ENCODE measurements at regions not wholly inside any gene's neighbourhood (a gene's known extent, or its start where the extent isn't known, plus 50 kb on each side); places are given as distances from the start of the nearest gene placed in this dataset.

GRCh38 chr18:68543344-68543743 lies 171.6 kb downstream of the TMX3 start:
- 93% methylated on average over 2 of the region's 2 CpGs for WGBS
- no peaks in the 10 kb centered on the region for H3K27me3 ChIP-seq (ENCODE audit: control insufficient read depth in 2 of 2, insufficient read depth in 1 of 2, low read length in 1 of 2)
- no peaks in the 10 kb centered on the region for H3K4me1 ChIP-seq (ENCODE audit: control insufficient read depth in 2 of 2, insufficient read depth in 2 of 2, low read length in 2 of 2)
- DNase-seq (ENCODE audit: low read depth in 6 of 9, low spot score in 9 of 9), result no peak
- H3K27ac ChIP-seq (ENCODE audit: low read depth in 1 of 2, low read length in 1 of 2), result no peak overlapping the region
- no peak overlapping the region for H3K4me3 ChIP-seq (ENCODE audit: low read length in 2 of 2)
- no peaks in the 10 kb centered on the region for H3K36me3 ChIP-seq (ENCODE audit: control insufficient read depth in 2 of 2, insufficient read depth in 2 of 2, low read length in 1 of 2)
- peaks cover 0 to 4% of the 10 kb centered on the region in 2 donors for H3K9me3 ChIP-seq (ENCODE audit: control insufficient read depth in 2 of 2, insufficient read depth in 1 of 2, low read length in 1 of 2)

GRCh38 chr18:68542846-68543245 lies 172.1 kb downstream of the TMX3 start:
- peaks cover 0 to 4% of the 10 kb centered on the region in 2 donors for H3K9me3 ChIP-seq (ENCODE audit: control insufficient read depth in 2 of 2, insufficient read depth in 1 of 2, low read length in 1 of 2)
- H3K4me1 ChIP-seq (ENCODE audit: control insufficient read depth in 2 of 2, insufficient read depth in 2 of 2, low read length in 2 of 2), result no peaks in the 10 kb centered on the region
- no peak overlapping the region for H3K4me3 ChIP-seq (ENCODE audit: low read length in 2 of 2)
- DNase-seq (ENCODE audit: low read depth in 6 of 9, low spot score in 9 of 9), result no peak
- 82% methylated on average over 1 of the region's 1 CpG for WGBS
- no peaks in the 10 kb centered on the region for H3K27me3 ChIP-seq (ENCODE audit: control insufficient read depth in 2 of 2, insufficient read depth in 1 of 2, low read length in 1 of 2)
- H3K36me3 ChIP-seq (ENCODE audit: control insufficient read depth in 2 of 2, insufficient read depth in 2 of 2, low read length in 1 of 2), result no peaks in the 10 kb centered on the region
- H3K27ac ChIP-seq (ENCODE audit: low read depth in 1 of 2, low read length in 1 of 2), result no peak overlapping the region

GRCh38 chr18:68533641-68534040 lies 181.3 kb downstream of the TMX3 start:
- Histone ChIP-seq H3K36me3 (ENCODE audit: control insufficient read depth in 2 of 2, insufficient read depth in 2 of 2, low read length in 1 of 2) (no peaks in the 10 kb centered on the region), H3K4me3 (ENCODE audit: low read length in 2 of 2) (no peak overlapping the region), H3K27me3 (ENCODE audit: control insufficient read depth in 2 of 2, insufficient read depth in 1 of 2, low read length in 1 of 2) (no peaks in the 10 kb centered on the region), H3K27ac (ENCODE audit: low read depth in 1 of 2, low read length in 1 of 2) (no peak overlapping the region), H3K4me1 (ENCODE audit: control insufficient read depth in 2 of 2, insufficient read depth in 2 of 2, low read length in 2 of 2) (no peaks in the 10 kb centered on the region), H3K9me3 (ENCODE audit: control insufficient read depth in 2 of 2, insufficient read depth in 1 of 2, low read length in 1 of 2) (no peaks in the 10 kb centered on the region)
- DNase-seq (ENCODE audit: low read depth in 6 of 9, low spot score in 9 of 9), result no peak
- 59% methylated on average over 2 of the region's 2 CpGs for WGBS

- no peak overlapping the region for H3K27ac ChIP-seq (ENCODE audit: low read depth in 1 of 2, low read length in 1 of 2)
- H3K4me1 ChIP-seq (ENCODE audit: control insufficient read depth in 2 of 2, insufficient read depth in 2 of 2, low read length in 2 of 2), result no peaks in the 10 kb centered on the region
- no peak for DNase-seq (ENCODE audit: low read depth in 6 of 9, low spot score in 9 of 9)
- no peaks in the 10 kb centered on the region for H3K36me3 ChIP-seq (ENCODE audit: control insufficient read depth in 2 of 2, insufficient read depth in 2 of 2, low read length in 1 of 2)
- H3K4me3 ChIP-seq (ENCODE audit: low read length in 2 of 2), result no peak overlapping the region
- H3K9me3 ChIP-seq (ENCODE audit: control insufficient read depth in 2 of 2, insufficient read depth in 1 of 2, low read length in 1 of 2), result no peaks in the 10 kb centered on the region
- H3K27me3 ChIP-seq (ENCODE audit: control insufficient read depth in 2 of 2, insufficient read depth in 1 of 2, low read length in 1 of 2), result no peaks in the 10 kb centered on the region
- WGBS, result 67% methylated on average over 3 of the region's 3 CpGs
Measured at GRCh38 chr18:68532328-68532885, 182.5 kb downstream of the TMX3 start.

- Histone ChIP-seq H3K27me3 (ENCODE audit: control insufficient read depth in 2 of 2, insufficient read depth in 1 of 2, low read length in 1 of 2) (no peaks in the 10 kb centered on the region), H3K4me3 (ENCODE audit: low read length in 2 of 2) (no peak overlapping the region), H3K36me3 (ENCODE audit: control insufficient read depth in 2 of 2, insufficient read depth in 2 of 2, low read length in 1 of 2) (no peaks in the 10 kb centered on the region), H3K4me1 (ENCODE audit: control insufficient read depth in 2 of 2, insufficient read depth in 2 of 2, low read length in 2 of 2) (no peaks in the 10 kb centered on the region), H3K27ac (ENCODE audit: low read depth in 1 of 2, low read length in 1 of 2) (no peak overlapping the region), H3K9me3 (ENCODE audit: control insufficient read depth in 2 of 2, insufficient read depth in 1 of 2, low read length in 1 of 2) (no peaks in the 10 kb centered on the region)
- DNase-seq (ENCODE audit: low read depth in 6 of 9, low spot score in 9 of 9), result no peak
- WGBS, result 78% methylated on average over 2 of the region's 2 CpGs
Measured at GRCh38 chr18:68525091-68525490, 189.8 kb downstream of the TMX3 start.

GRCh38 chr18:68520406-68521075 lies 194.4 kb downstream of the TMX3 start:
- Histone ChIP-seq H3K4me1 (ENCODE audit: control insufficient read depth in 2 of 2, insufficient read depth in 2 of 2, low read length in 2 of 2) (no peaks in the 10 kb centered on the region), H3K27ac (ENCODE audit: low read depth in 1 of 2, low read length in 1 of 2) (no peak overlapping the region), H3K27me3 (ENCODE audit: control insufficient read depth in 2 of 2, insufficient read depth in 1 of 2, low read length in 1 of 2) (no peaks in the 10 kb centered on the region), H3K36me3 (ENCODE audit: control insufficient read depth in 2 of 2, insufficient read depth in 2 of 2, low read length in 1 of 2) (no peaks in the 10 kb centered on the region), H3K9me3 (ENCODE audit: control insufficient read depth in 2 of 2, insufficient read depth in 1 of 2, low read length in 1 of 2) (no peaks in the 10 kb centered on the region), H3K4me3 (ENCODE audit: low read length in 2 of 2) (no peak overlapping the region)
- 83% methylated on average over 6 of the region's 6 CpGs for WGBS
- DNase-seq (ENCODE audit: low read depth in 6 of 9, low spot score in 9 of 9), result no peak

- no peak for DNase-seq (ENCODE audit: low read depth in 6 of 9, low spot score in 9 of 9)
- WGBS, result 86% methylated on average over 3 of the region's 3 CpGs
- H3K4me3 ChIP-seq (ENCODE audit: low read length in 2 of 2), result no peak overlapping the region
- no peaks in the 10 kb centered on the region for H3K9me3 ChIP-seq (ENCODE audit: control insufficient read depth in 2 of 2, insufficient read depth in 1 of 2, low read length in 1 of 2)
- H3K36me3 ChIP-seq (ENCODE audit: control insufficient read depth in 2 of 2, insufficient read depth in 2 of 2, low read length in 1 of 2), result no peaks in the 10 kb centered on the region
- H3K27ac ChIP-seq (ENCODE audit: low read depth in 1 of 2, low read length in 1 of 2), result no peak overlapping the region
- H3K27me3 ChIP-seq (ENCODE audit: control insufficient read depth in 2 of 2, insufficient read depth in 1 of 2, low read length in 1 of 2), result no peaks in the 10 kb centered on the region
- no peaks in the 10 kb centered on the region for H3K4me1 ChIP-seq (ENCODE audit: control insufficient read depth in 2 of 2, insufficient read depth in 2 of 2, low read length in 2 of 2)
Measured at GRCh38 chr18:68519336-68519735, 195.6 kb downstream of the TMX3 start.

GRCh38 chr18:68509902-68510301 lies 205.0 kb downstream of the TMX3 start:
- Histone ChIP-seq H3K4me1 (ENCODE audit: control insufficient read depth in 2 of 2, insufficient read depth in 2 of 2, low read length in 2 of 2) (no peaks in the 10 kb centered on the region), H3K27ac (ENCODE audit: low read depth in 1 of 2, low read length in 1 of 2) (no peak overlapping the region), H3K9me3 (ENCODE audit: control insufficient read depth in 2 of 2, insufficient read depth in 1 of 2, low read length in 1 of 2) (no peaks in the 10 kb centered on the region), H3K36me3 (ENCODE audit: control insufficient read depth in 2 of 2, insufficient read depth in 2 of 2, low read length in 1 of 2) (no peaks in the 10 kb centered on the region), H3K27me3 (ENCODE audit: control insufficient read depth in 2 of 2, insufficient read depth in 1 of 2, low read length in 1 of 2) (no peaks in the 10 kb centered on the region), H3K4me3 (ENCODE audit: low read length in 2 of 2) (no peak overlapping the region)
- 88% methylated on average over 2 of the region's 2 CpGs for WGBS
- no peak for DNase-seq (ENCODE audit: low read depth in 6 of 9, low spot score in 9 of 9)

- H3K27ac ChIP-seq (ENCODE audit: low read depth in 1 of 2, low read length in 1 of 2), result no peak overlapping the region
- no peak for DNase-seq (ENCODE audit: low read depth in 6 of 9, low spot score in 9 of 9)
- H3K9me3 ChIP-seq (ENCODE audit: control insufficient read depth in 2 of 2, insufficient read depth in 1 of 2, low read length in 1 of 2), result no peaks in the 10 kb centered on the region
- H3K36me3 ChIP-seq (ENCODE audit: control insufficient read depth in 2 of 2, insufficient read depth in 2 of 2, low read length in 1 of 2), result no peaks in the 10 kb centered on the region
- no peak overlapping the region for H3K4me3 ChIP-seq (ENCODE audit: low read length in 2 of 2)
- 90% methylated on average over 2 of the region's 2 CpGs for WGBS
- H3K4me1 ChIP-seq (ENCODE audit: control insufficient read depth in 2 of 2, insufficient read depth in 2 of 2, low read length in 2 of 2), result no peaks in the 10 kb centered on the region
- H3K27me3 ChIP-seq (ENCODE audit: control insufficient read depth in 2 of 2, insufficient read depth in 1 of 2, low read length in 1 of 2), result no peaks in the 10 kb centered on the region
Measured at GRCh38 chr18:68507781-68508180, 207.1 kb downstream of the TMX3 start.
